ENCODE measurements at regions not wholly inside any gene's neighbourhood (a gene's known extent, or its start where the extent isn't known, plus 50 kb on each side); places are given as distances from the start of the nearest gene placed in this dataset.
"Not testable (repeated sequence)": the region's sequence is repeated elsewhere in the genome, so short reads cannot be mapped to it uniquely, and the experiment has no call there.

DNA sequence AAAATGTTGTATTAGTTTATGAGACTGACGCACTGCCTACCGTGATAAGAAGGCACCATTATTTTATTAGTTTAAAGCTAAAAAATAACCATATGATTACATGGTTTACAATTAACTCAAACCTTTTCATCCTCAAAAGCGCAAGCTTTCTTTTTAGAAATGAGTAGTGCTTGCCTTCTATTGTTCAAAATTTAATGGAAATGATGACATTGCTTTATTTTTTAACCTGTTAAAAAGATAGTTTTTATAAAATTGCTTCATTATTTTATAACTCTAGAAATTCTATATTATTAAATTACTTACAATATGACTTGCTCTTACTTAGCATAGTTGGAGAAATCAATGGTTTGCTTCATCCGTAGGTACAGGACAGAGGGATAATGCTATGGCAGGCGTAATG is 78.7 kb upstream of the HDDC2 start:
- Histone ChIP-seq H3K36me3 (no peaks in the 10 kb centered on the region), H3K4me3 (no peak overlapping the region), H3K27me3 (replicated peaks) (0 out of 2 replicates have a peak, but pooled peaks cover 14% of the 10 kb centered on the region), H3K4me1 (replicated peaks) (no peaks in the 10 kb centered on the region), H3K9me3 (replicated peaks) (no peaks in the 10 kb centered on the region), H3K27ac (no peak overlapping the region)
- no peak for DNase-seq (ENCODE audit: low read depth in 1 of 2, low spot score in 2 of 2)

DNA sequence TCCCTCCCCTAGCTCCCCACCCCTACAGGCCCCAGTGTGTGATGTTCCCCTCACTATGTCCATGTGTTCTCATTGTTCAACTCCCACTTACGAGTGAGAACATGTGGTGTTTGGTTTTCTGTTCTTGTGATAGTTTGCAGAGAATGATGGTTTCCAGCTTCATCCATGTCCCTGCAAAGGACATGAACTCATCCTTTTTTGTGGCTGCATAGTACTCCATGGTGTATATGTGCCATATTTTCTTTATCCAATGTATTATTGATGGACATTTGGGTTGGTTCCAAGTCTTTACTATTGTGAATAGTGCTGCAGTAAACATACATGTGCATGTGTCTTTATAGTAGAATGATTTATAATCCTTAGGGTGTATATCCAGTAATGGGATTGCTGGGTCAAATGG is 84.6 kb upstream of the HDDC2 start:
- H3K4me1 ChIP-seq (replicated peaks); H3K9me3 ChIP-seq (replicated peaks); DNase-seq (ENCODE audit: low read depth in 1 of 2, low spot score in 2 of 2); H3K4me3 ChIP-seq; H3K27ac ChIP-seq; H3K36me3 ChIP-seq: not testable (repeated sequence)
- 0 out of 2 replicates have a peak, but pooled peaks cover 14% of the 10 kb centered on the region for H3K27me3 ChIP-seq (replicated peaks)

DNA sequence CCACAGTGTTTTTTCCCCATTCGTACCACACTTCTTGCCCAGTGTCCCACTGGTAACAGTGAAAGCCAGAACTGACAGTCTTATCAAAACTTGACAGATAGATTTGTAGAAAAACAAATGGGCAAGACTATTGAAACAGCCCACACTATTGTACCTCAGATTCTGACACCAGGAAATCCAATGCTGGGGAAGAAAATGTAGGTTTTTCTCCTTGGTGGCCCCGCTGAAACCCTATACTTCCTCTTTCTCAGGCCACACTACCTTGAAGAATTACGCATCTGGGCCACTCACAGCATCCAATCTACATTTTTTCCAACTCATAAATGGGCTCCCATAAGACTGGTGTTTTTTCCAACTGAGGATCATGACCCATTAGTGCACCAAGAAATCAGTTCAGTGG is 90.9 kb upstream of the HDDC2 start:
- no peak for DNase-seq (ENCODE audit: low read depth in 1 of 2, low spot score in 2 of 2)
- Histone ChIP-seq H3K9me3 (replicated peaks) (0 out of 2 replicates have a peak, but pooled peaks cover 3% of the 10 kb centered on the region), H3K4me3 (no peak overlapping the region), H3K4me1 (replicated peaks) (no peaks in the 10 kb centered on the region), H3K27me3 (replicated peaks) (peaks cover 5% of the 10 kb centered on the region; the same call in 1 of the 2 replicates), H3K27ac (no peak overlapping the region), H3K36me3 (no peaks in the 10 kb centered on the region)

DNA sequence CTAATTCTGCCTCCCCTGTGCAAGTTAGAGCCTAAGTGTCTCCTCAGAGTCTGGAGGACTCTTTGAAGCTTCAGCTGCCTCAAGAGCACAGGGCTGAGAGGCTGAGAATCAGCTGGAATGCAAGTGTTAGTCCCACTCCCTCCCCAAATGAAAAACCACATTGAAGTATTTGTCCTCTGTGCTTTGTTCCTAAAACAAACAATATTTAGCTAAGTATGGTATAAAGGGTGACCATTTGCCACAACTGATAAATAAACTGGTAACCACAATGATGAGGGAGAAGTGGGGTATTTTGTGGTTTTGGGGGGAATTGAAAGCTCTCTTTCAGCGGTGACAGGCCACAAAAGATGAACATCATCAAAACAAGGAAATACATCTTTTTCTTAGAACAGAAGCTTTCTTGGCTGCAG is 91.7 kb upstream of the HDDC2 start:
- Histone ChIP-seq H3K4me1 (replicated peaks) (no peaks in the 10 kb centered on the region), H3K27ac (no peak overlapping the region), H3K9me3 (replicated peaks) (0 out of 2 replicates have a peak, but pooled peaks cover 3% of the 10 kb centered on the region), H3K27me3 (replicated peaks) (peaks cover 5% of the 10 kb centered on the region; the same call in 1 of the 2 replicates), H3K36me3 (no peaks in the 10 kb centered on the region), H3K4me3 (no peak overlapping the region)
- peak in 1 of 2 experiments; percentile 46 for DNase-seq (ENCODE audit: low read depth in 1 of 2, low spot score in 2 of 2)

DNA sequence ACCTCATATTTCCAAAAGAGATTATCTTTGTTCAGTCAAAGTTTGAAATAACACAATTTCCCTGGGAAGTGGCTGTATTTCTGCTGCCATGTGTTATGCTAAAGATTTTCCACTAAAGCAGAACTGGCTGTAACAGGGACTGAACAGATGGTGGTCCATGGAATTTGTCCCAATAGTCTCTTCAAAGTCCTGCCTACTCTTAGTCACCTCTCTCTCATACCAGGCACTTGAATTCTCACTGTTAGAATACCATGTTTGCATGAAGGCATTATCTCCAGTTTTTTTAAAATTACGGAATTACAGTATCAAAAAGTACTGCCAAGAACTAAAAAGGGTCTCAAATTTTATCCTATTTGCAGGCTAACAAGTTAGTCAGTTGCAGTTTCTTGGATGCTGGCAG is 105.0 kb upstream of the HDDC2 start:
- Histone ChIP-seq H3K4me3 (no peak overlapping the region), H3K27me3 (replicated peaks) (no peaks in the 10 kb centered on the region), H3K36me3 (no peaks in the 10 kb centered on the region), H3K9me3 (replicated peaks) (no peaks in the 10 kb centered on the region), H3K4me1 (replicated peaks) (no peaks in the 10 kb centered on the region), H3K27ac (no peak overlapping the region)
- no peak for DNase-seq (ENCODE audit: low read depth in 1 of 2, low spot score in 2 of 2)

DNA sequence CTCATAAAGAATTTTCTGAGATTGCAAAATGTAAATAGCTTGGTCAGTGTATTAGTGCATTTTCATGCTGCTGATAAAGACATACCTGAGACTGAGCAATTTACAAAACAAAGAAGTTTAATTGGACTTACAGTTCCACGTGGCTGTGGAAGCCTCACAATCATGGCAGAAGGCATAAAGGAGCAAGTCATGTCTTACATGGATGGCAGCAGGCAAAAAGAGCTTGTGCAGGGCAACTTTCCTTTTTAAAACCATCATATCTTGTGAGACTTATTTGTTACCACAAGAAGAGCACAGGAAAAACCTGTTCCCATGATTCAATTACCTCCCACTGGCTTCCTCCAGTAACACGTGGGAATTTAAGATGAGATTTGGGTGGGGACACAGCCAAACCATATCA is 112.7 kb upstream of the HDDC2 start:
- Histone ChIP-seq H3K27me3 (replicated peaks) (no peaks in the 10 kb centered on the region), H3K27ac (no peak overlapping the region), H3K9me3 (replicated peaks) (no peaks in the 10 kb centered on the region), H3K36me3 (no peaks in the 10 kb centered on the region), H3K4me1 (replicated peaks) (no peaks in the 10 kb centered on the region), H3K4me3 (no peak overlapping the region)
- DNase-seq (ENCODE audit: low read depth in 1 of 2, low spot score in 2 of 2) = no peak

DNA sequence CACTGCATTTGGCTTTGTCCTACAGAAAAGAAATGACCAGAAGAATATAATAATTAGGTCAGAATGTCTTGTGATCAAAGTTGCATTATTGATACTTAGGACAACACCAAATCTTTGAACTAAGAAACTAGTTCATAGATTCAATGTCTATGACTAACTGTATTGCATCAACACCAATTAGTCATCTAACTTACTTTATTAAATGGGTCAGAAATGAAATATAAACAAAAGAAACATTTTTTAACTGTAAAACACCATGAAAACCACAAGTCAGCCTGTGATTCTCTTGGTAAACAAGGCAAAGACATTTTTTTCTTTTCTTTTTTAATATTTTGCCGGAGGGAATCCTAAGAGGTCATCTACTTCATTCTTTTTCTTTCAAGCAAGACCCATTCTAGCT is 114.1 kb upstream of the HDDC2 start:
- no peaks in the 10 kb centered on the region for H3K27me3 ChIP-seq (replicated peaks)
- DNase-seq (ENCODE audit: low read depth in 1 of 2, low spot score in 2 of 2) = no peak
- no peaks in the 10 kb centered on the region for H3K4me1 ChIP-seq (replicated peaks)
- H3K36me3 ChIP-seq = no peaks in the 10 kb centered on the region
- no peak overlapping the region for H3K27ac ChIP-seq
- H3K4me3 ChIP-seq = no peak overlapping the region
- H3K9me3 ChIP-seq (replicated peaks) = no peaks in the 10 kb centered on the region

DNA sequence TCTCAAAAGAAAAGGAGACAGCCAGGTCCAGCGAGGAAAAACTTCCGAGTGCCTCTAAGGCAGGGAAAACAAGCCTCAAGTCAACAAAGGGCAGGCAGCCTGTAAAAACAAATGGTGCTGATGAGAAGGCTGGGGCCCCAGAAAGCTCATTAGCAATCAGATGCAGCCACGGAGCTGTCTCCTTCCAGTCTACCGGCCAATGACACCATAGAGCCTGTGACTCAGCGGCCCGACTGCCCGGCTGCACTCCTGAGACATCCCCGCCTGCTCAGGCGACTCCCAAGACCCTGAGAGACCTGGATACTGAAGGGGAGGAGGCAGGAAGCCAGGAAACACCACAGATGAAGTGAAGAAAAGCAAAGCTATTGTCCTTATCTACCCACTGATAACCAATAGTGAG is 120.1 kb upstream of the HDDC2 start:
- Histone ChIP-seq H3K4me1 (replicated peaks) (no peaks in the 10 kb centered on the region), H3K27me3 (replicated peaks) (no peaks in the 10 kb centered on the region), H3K36me3 (no peaks in the 10 kb centered on the region), H3K27ac (no peak overlapping the region), H3K4me3 (no peak overlapping the region), H3K9me3 (replicated peaks) (no peaks in the 10 kb centered on the region)
- DNase-seq (ENCODE audit: low read depth in 1 of 2, low spot score in 2 of 2) = peak; percentile 15 to 44

DNA sequence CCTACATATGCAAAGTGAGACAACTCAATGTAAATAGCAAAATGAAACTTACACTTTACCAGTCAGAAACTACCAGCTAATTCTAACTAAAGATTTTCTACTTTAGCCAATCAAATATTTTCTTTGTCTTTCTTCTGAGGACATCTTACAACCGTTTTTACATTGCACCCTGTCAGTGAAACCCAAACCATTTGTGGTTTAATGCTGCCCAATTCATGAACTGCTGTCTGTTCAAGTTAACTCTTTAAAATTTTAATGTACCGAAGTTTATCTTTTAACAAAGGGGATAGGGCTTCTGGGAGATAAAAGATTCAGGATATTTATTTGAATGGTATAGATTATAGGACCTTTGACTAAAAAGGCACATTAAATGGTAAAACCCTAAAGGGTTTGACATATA is 121.3 kb upstream of the HDDC2 start:
- H3K4me3 ChIP-seq = no peak overlapping the region
- no peaks in the 10 kb centered on the region for H3K36me3 ChIP-seq
- no peaks in the 10 kb centered on the region for H3K4me1 ChIP-seq (replicated peaks)
- no peaks in the 10 kb centered on the region for H3K9me3 ChIP-seq (replicated peaks)
- H3K27ac ChIP-seq = no peak overlapping the region
- no peaks in the 10 kb centered on the region for H3K27me3 ChIP-seq (replicated peaks)
- DNase-seq (ENCODE audit: low read depth in 1 of 2, low spot score in 2 of 2) = no peak

DNA sequence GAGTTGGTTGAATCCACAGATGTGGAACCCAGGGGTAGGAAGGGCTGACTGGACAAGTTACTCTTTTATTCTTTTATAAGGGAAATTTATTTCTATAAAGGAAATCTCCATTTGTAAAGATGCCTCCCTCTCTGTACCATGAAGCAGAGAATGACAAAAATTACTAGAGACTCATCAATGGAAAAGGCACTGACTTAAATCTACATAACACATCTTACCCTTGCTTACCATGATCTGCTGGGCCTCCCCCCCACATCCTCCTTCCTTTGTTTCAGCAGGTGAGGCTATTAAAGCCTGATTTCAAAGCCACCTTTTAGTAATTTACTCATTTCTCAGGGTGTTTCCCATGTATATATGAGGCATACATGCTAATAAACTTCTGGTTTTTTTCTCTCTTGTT is 130.2 kb upstream of the HDDC2 start:
- no peak overlapping the region for H3K4me3 ChIP-seq
- no peaks in the 10 kb centered on the region for H3K27me3 ChIP-seq (replicated peaks)
- H3K4me1 ChIP-seq (replicated peaks) = no peaks in the 10 kb centered on the region
- no peak for DNase-seq (ENCODE audit: low read depth in 1 of 2, low spot score in 2 of 2)
- no peak overlapping the region for H3K27ac ChIP-seq
- H3K9me3 ChIP-seq (replicated peaks) = no peaks in the 10 kb centered on the region
- no peaks in the 10 kb centered on the region for H3K36me3 ChIP-seq

DNA sequence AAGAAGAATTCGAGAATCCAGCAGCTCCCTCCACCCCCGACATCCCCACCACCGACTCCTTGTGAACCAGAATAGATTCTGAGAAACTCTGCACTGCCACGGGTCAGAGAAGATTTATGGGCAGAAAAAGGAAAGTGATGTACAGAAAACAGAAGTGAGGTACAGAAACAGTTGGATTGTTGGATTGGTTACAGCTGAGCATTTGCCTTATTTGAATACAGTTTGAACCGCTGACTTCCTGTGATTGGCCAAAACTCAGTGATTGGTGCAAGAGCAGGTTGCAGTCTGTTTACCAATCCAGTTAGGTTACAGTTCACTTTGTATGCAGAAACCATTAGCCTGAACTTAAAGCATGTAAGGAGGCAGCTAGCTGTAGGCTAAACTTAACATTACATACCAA is 131.2 kb upstream of the HDDC2 start:
- Histone ChIP-seq H3K36me3 (no peaks in the 10 kb centered on the region), H3K4me3 (no peak overlapping the region)

DNA sequence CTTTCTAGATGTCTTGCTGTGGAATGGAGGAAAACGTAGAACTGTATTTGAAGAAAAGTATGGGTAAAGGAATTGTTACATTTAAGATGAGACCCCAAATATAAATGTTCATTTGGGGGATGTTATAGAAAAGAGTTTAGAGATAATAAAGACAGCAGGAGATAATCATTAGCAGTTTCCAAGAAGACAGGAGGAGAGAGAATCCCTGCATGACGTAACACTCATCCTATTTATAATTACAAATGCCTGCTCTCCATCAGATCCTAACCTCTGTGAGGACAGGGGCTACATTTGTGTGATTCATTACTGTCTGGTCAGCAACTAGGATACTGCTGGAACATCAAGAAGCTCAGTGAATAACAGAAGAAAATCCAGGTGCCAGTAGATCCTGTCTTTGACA is 133.0 kb upstream of the HDDC2 start:
- DNase-seq (ENCODE audit: low read depth in 1 of 2, low spot score in 2 of 2) = no peak
- H3K27ac ChIP-seq = no peak overlapping the region
- no peaks in the 10 kb centered on the region for H3K9me3 ChIP-seq (replicated peaks)
- H3K36me3 ChIP-seq = no peaks in the 10 kb centered on the region
- H3K27me3 ChIP-seq (replicated peaks) = no peaks in the 10 kb centered on the region
- H3K4me1 ChIP-seq (replicated peaks) = no peaks in the 10 kb centered on the region
- no peak overlapping the region for H3K4me3 ChIP-seq

More for the DNA sequence above, 131.2 kb upstream of the HDDC2 start:
- Histone ChIP-seq H3K27ac (no peak overlapping the region), H3K9me3 (replicated peaks) (no peaks in the 10 kb centered on the region), H3K27me3 (replicated peaks) (no peaks in the 10 kb centered on the region), H3K4me1 (replicated peaks) (no peaks in the 10 kb centered on the region)
- DNase-seq (ENCODE audit: low read depth in 1 of 2, low spot score in 2 of 2) = no peak

DNA sequence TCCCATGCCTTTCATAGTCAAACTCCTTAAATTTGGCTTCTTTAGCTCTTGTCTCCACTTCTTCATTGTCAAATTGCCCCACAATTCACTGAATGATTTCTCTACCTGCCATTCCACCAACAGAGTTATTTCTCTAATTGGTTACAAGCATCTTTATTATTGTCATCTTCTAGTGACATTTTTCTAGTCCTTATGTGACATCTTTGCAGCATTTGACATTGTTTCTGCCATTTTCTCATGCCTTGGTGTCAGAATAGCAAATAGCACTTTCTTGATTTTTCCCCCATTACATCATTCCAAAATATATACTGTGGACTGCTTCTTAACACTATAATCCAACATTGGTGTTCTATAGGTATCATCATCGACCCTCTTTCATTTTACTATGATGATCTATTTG is 137.7 kb upstream of the HDDC2 start:
- no peak for DNase-seq (ENCODE audit: low read depth in 1 of 2, low spot score in 2 of 2)
- H3K36me3 ChIP-seq = no peaks in the 10 kb centered on the region
- H3K4me3 ChIP-seq = no peak overlapping the region
- no peaks in the 10 kb centered on the region for H3K9me3 ChIP-seq (replicated peaks)
- H3K27ac ChIP-seq = no peak overlapping the region
- H3K27me3 ChIP-seq (replicated peaks) = no peaks in the 10 kb centered on the region
- H3K4me1 ChIP-seq (replicated peaks) = no peaks in the 10 kb centered on the region

DNA sequence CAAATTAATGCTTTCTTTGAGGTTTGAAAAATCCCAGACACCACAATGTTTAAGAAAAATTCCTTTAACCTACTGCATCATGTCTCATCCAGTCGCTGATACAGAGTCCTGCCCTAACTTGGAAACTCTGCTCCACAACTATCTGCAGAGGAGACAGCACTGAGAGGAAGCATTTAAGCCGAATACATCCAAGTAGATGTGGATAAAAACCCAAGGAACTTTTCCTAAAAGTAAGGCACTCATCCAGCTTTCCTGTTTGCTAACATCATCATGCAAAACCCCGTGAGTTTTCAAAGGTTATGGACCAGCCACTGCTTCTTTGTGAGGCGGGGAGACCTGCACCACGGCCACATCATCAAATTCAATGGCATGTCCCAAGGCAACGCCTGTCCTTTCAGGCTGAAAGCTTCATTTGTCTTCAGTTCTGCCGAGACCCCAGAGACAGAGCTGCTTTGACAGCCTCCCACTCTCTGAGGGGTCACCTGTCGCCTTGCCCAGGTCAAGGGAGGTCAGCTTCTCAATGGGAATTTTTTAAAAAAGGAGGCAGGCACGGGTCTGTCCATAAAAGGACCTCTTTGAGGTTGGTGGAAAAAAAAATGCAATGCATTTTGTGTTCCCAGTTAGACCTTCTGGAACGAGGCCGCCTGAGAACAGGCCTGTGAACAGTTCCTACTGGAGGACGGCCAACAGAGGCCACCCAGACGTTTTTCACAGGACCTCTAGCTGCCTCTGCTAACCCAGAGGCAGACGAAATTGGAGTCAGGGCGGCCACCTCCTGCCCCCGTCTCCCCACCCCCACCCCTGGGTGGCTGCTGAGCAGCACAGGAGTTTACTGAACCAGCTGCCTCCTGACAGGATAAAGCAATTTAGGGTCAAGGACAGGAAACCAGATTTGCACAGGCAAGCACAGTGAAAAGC is 142.5 kb upstream of the HDDC2 start:
- no peaks in the 10 kb centered on the region for H3K36me3 ChIP-seq
- H3K27ac ChIP-seq = no peak overlapping the region
- DNase-seq (ENCODE audit: low read depth in 1 of 2, low spot score in 2 of 2) = peak; percentile 21 to 47
- no peaks in the 10 kb centered on the region for H3K9me3 ChIP-seq (replicated peaks)
- H3K4me1 ChIP-seq (replicated peaks) = no peaks in the 10 kb centered on the region
- H3K4me3 ChIP-seq = no peak overlapping the region
- H3K27me3 ChIP-seq (replicated peaks) = no peaks in the 10 kb centered on the region

Measured in SJSA1 (cell line).